ENCODE measurements at regions not wholly inside any gene's neighbourhood (a gene's known extent, or its start where the extent isn't known, plus 50 kb on each side); places are given as distances from the start of the nearest gene placed in this dataset.

DNA sequence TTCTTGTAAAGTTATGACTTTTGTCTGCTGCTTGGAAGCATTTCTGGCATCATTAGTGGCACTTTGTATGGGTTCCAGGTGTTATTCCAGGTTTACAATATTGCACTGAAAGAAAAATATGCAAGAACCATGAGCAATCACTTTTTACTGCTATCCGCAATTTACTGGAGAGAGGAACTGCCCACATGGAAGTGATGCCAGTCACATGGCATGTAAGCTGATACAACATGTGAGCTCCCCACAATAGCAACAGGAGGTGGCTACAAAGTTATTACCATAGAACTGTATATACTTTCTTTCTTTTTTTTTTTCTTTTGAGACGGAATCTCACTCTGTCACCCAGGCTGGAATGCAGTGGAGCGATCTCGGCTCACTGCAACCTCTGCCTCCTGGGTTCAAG lies 1012.1 kb downstream of the BCL11B start:
- no peak overlapping the region for H3K4me3 ChIP-seq (ENCODE audit: low read depth, low read length)
- TF ChIP-seq, protein P1, sequence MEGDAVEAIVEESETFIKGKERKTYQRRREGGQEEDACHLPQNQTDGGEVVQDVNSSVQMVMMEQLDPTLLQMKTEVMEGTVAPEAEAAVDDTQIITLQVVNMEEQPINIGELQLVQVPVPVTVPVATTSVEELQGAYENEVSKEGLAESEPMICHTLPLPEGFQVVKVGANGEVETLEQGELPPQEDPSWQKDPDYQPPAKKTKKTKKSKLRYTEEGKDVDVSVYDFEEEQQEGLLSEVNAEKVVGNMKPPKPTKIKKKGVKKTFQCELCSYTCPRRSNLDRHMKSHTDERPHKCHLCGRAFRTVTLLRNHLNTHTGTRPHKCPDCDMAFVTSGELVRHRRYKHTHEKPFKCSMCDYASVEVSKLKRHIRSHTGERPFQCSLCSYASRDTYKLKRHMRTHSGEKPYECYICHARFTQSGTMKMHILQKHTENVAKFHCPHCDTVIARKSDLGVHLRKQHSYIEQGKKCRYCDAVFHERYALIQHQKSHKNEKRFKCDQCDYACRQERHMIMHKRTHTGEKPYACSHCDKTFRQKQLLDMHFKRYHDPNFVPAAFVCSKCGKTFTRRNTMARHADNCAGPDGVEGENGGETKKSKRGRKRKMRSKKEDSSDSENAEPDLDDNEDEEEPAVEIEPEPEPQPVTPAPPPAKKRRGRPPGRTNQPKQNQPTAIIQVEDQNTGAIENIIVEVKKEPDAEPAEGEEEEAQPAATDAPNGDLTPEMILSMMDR (IDR thresholded peaks at IDR 0.05; ENCODE audit: low read depth, low read length, missing control alignments) = no peak
- DNase-seq (ENCODE audit: low read depth) = no peak
- in situ Hi-C loops (cut with HindIII; ENCODE audit: low sequenced_read_pairs) = no loop called here

DNA sequence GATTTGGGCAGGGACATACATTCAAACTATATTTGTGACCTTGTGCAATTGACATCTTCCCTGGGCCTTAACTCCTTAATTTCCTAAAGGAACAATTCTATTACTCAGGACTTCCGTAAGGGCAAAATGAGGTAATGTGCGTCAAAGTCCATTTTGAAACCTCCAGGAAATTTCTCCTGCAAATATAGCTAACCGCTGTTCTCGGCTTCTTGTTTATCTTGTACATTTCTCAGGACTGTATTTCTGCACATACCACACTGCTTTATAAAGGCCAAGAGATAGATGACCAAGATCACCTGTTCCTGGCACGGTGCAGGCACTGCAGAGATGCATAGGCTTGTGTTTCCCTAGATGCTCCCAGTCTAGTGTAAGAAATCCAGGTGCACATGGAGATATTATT lies 1009.4 kb downstream of the BCL11B start:
- in situ Hi-C loops (cut with HindIII; ENCODE audit: low sequenced_read_pairs) = no loop called here

DNA sequence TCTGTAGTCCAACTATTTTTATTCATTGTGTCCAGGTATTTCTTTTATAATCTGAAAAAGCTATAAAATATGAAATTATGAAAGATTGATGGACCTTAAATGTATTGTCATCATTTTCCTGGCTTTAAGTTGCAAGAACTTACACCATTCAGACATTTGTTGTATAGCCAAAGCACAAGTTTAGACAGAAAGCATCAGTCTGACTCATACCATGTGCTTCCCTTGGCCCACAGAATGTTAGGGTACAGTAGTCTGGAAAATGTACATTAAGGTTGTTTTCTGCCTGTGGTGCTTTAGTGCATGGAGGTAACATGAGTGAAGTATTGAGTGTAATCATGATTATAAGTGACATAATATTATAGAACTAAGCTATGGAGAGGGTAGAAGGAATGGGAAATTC lies 1002.5 kb downstream of the BCL11B start:
- no peak overlapping the region for H3K4me3 ChIP-seq (ENCODE audit: low read depth, low read length)
- DNase-seq (ENCODE audit: low read depth) = no peak
- TF ChIP-seq, protein P1 (IDR thresholded peaks at IDR 0.05; ENCODE audit: low read depth, low read length, missing control alignments) = no peak
- in situ Hi-C loops (cut with HindIII; ENCODE audit: low sequenced_read_pairs) = no loop called here

More for the DNA sequence above, 1009.4 kb downstream of the BCL11B start:
- TF ChIP-seq, protein P1 (IDR thresholded peaks at IDR 0.05; ENCODE audit: low read depth, low read length, missing control alignments) = no peak
- H3K4me3 ChIP-seq (ENCODE audit: low read depth, low read length) = no peak overlapping the region
- no peak for DNase-seq (ENCODE audit: low read depth)

DNA sequence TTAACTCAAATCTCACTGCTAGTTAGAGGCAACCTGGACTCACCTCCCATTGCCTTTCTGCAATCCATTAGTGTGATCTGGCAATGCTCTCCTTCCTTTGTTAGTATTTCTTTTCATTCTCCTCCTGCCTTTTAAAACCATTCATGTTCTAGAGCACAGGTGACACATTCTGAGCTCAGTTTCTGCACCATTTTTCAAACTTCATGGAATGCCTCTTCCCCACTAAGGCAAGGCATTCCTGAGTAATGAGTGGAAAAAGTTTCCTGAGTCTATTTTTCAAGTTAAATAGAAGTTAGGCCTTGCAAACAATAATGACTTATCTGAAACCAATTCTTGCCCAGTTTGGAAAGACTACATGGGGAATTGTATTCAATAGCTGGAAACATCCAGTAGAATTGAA lies 1001.8 kb downstream of the BCL11B start:
- no peak for DNase-seq (ENCODE audit: low read depth)
- H3K4me3 ChIP-seq (ENCODE audit: low read depth, low read length) = no peak overlapping the region
- in situ Hi-C loops (cut with HindIII; ENCODE audit: low sequenced_read_pairs) = no loop called here
- TF ChIP-seq, protein P1 (IDR thresholded peaks at IDR 0.05; ENCODE audit: low read depth, low read length, missing control alignments) = no peak

DNA sequence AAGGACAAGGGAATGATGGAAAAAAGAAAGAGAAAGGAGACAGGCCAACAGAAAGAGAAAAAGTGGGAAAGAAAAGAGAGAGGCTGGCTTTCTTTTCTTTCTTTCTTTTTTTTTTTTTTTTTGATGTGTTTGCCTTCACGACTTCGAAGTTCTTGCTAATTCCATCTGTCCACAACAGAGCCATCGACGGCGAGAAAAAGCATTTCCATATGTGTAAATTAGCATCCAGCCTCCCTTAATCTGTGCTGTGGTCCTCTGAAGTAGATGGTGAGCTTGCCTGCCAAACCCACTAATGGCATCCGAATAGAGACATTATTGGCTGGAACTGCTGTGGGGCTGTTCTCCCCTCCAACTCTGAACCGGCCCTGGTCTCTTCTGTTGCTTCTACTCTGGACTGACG lies 997.4 kb downstream of the BCL11B start:
- in situ Hi-C loops (cut with HindIII; ENCODE audit: low sequenced_read_pairs) = no loop called here
- no peak for DNase-seq (ENCODE audit: low read depth)
- TF ChIP-seq, protein P1 (IDR thresholded peaks at IDR 0.05; ENCODE audit: low read depth, low read length, missing control alignments) = no peak
- H3K4me3 ChIP-seq (ENCODE audit: low read depth, low read length) = no peak overlapping the region

DNA sequence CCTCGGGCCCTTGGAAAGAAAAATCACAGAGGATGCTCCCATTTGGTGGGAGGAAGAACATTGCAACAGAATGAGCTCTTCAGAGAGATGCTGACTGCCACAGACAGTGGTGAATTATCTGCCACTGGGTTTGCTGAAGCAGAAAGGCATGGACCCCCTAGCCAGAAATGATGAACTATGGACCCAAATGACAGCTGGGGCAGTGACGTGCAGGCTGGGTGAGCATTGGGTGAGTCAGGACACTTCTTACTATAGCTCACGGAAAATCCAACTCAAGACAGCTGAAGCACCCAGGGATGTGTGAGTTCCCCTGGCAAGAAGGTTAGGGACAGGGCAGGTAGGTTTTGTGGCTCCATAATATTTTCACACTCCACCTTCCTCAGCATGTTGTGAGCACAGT lies 993.2 kb downstream of the BCL11B start:
- in situ Hi-C loops (cut with HindIII; ENCODE audit: low sequenced_read_pairs) = no loop called here
- DNase-seq (ENCODE audit: low read depth) = no peak
- no peak overlapping the region for H3K4me3 ChIP-seq (ENCODE audit: low read depth, low read length)
- TF ChIP-seq, protein P1 (IDR thresholded peaks at IDR 0.05; ENCODE audit: low read depth, low read length, missing control alignments) = no peak

DNA sequence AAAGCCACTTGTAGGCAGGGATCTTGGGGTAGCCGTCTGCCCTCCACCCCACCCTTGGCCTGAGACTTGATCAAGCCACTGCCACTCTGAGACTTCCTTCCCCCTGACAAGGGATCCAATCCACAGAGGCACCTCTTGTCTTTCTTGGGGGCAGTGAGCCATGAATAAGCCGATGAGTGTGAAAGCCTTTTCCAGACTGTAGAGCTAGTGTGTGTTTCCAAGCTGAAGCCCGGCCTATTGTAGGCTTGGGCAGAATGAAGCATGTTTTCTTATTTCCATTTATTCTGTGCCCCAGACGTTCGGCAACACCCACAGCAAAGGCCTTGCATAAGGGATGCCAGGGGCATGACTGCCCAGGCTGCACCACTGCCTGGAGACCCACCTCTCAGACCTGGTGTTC lies 991.6 kb downstream of the BCL11B start:
- TF ChIP-seq, protein P1 (IDR thresholded peaks at IDR 0.05; ENCODE audit: low read depth, low read length, missing control alignments) = no peak
- no peak overlapping the region for H3K4me3 ChIP-seq (ENCODE audit: low read depth, low read length)
- in situ Hi-C loops (cut with HindIII; ENCODE audit: low sequenced_read_pairs) = no loop called here
- no peak for DNase-seq (ENCODE audit: low read depth)
